H1 (cell line): ENCODE measurements at regions not wholly inside any gene's neighbourhood (a gene's known extent, or its start where the extent isn't known, plus 50 kb on each side); places are given as distances from the start of the nearest gene placed in this dataset.

Source experiments
- ATF3 ChIP-seq: IDR thresholded peaks from 2 replicates; pipeline ENCODE4 v1.6.1; 2011; ENCODE audit warnings: low read depth, mild to moderate bottlenecking, low read length; ENCODE audit not compliant: insufficient read depth
- CHD7 ChIP-seq: fragments of 300-600 bp; sonication (generic); IDR thresholded peaks from 2 replicates; pipeline ENCODE4 v1.7.1; 2012; ENCODE audit warnings: low read length, moderate library complexity, mild to moderate bottlenecking, inconsistent platforms; ENCODE audit not compliant: insufficient replicate concordance
- NANOG ChIP-seq: IDR thresholded peaks from 2 replicates; pipeline ENCODE4 v1.6.1; 2011; ENCODE audit warnings: low read length, low read depth, mild to moderate bottlenecking, inconsistent platforms; ENCODE audit not compliant: insufficient read depth, poor library complexity, severe bottlenecking
- POLR2A ChIP-seq, 2 experiments: IDR thresholded peaks; 1 replicate in 1 of 2; 2 replicates in 1 of 2; pipeline ENCODE4 v1.6.1; 2011; ENCODE audit warnings: low read depth in 2 of 2, low read length in 2 of 2, mild to moderate bottlenecking in 2 of 2; ENCODE audit errors: control extremely low read depth in 1 of 2
- RAD21 ChIP-seq, 2 experiments: IDR thresholded peaks in 1 of 2; conservative IDR thresholded peaks in 1 of 2; 2 replicates each; pipeline ENCODE4 v1.6.1; 2011; ENCODE audit warnings: low read depth in 2 of 2, low read length in 2 of 2, improper control_type of control experiment in 1 of 2, inconsistent platforms in 1 of 2, mild to moderate bottlenecking in 1 of 2, moderate library complexity in 1 of 2

GRCh38 chr1:30183895-30184294 is 539.5 kb downstream of the MATN1 start (continued):
- no peak for TF ChIP-seq POLR2A (IDR thresholded peaks at IDR 0.05; ENCODE audit: control extremely low read depth in 1 of 2, low read depth in 2 of 2, low read length in 2 of 2)
- TF ChIP-seq RAD21 (IDR thresholded peaks at IDR 0.05 in 1 of 2, conservative IDR thresholded peaks at IDR 0.05 in 1 of 2; ENCODE audit: low read depth in 2 of 2, low read length in 2 of 2), result no peak
- no peak for TF ChIP-seq NANOG
- no peak for TF ChIP-seq CHD7
- no peak for TF ChIP-seq ATF3
